Endothelial cell of umbilical vein (primary cell): ENCODE measurements at regions not wholly inside any gene's neighbourhood (a gene's known extent, or its start where the extent isn't known, plus 50 kb on each side); places are given as distances from the start of the nearest gene placed in this dataset.

ENCODE experiments used
- BruUV-seq: library from RNA; stranded (reverse); fragments of 400-500 nt; replicated peaks from 2 replicates; lab custom pipeline; 2021; lab: Mats Ljungman, UMichigan
- CTCF ChIA-PET: fragments of 300-600, 350-600 bp; sonication (Branson Sonifier 250); formaldehyde crosslinking; loops from one replicate; lab custom pipeline; 2021; ENCODE audit warnings: antibody characterized with exemption, inconsistent platforms; lab: Charles Lee
- POLR2A ChIA-PET: fragments of 300-600, 350-600 bp; sonication (Branson Sonifier 250); formaldehyde crosslinking; loops from one replicate; lab custom pipeline; 2021; ENCODE audit warnings: antibody characterized with exemption, inconsistent platforms; lab: Charles Lee
- DNase-seq: peaks from one replicate; pipeline ENCODE4 v3.0.0-alpha.2; 2011; ENCODE audit warnings: low read depth, low spot score
- FAIRE-seq: peaks from 2 replicates; lab custom pipeline; 2011; peaks lifted over from hg19 to GRCh38; lab: Jason Lieb, UNC
- H2AFZ ChIP-seq: 2 replicates; pipeline ENCODE4 v1.6.0; 2012; ENCODE audit warnings: low read depth, low read length, control low read depth, inconsistent platforms
- H3K27ac ChIP-seq: 2 replicates; pipeline ENCODE4 v1.5.1; 2011; ENCODE audit warnings: low read depth, mild to moderate bottlenecking, control low read depth, low read length, moderate library complexity; ENCODE audit not compliant: insufficient read depth
- H3K27me3 ChIP-seq, 2 experiments: 2 replicates each; pipeline versions ENCODE4 v1.6.0 to v1.6.1; 2011; ENCODE audit warnings: low read length in 2 of 2, mixed read lengths in 1 of 2; ENCODE audit not compliant: control insufficient read depth in 2 of 2, insufficient read depth in 2 of 2
- H3K36me3 ChIP-seq, 2 experiments: 2 replicates in 1 of 2; 3 replicates in 1 of 2; pipeline ENCODE4 v1.5.1; 2011; ENCODE audit warnings: low read length in 2 of 2, mild to moderate bottlenecking in 1 of 2, moderate library complexity in 1 of 2; ENCODE audit not compliant: control insufficient read depth in 2 of 2, insufficient read depth in 2 of 2; ENCODE audit errors: extremely low read depth in 1 of 2
- H3K4me1 ChIP-seq: 3 replicates; pipeline ENCODE4 v1.5.1; 2011; ENCODE audit warnings: mild to moderate bottlenecking, low read length; ENCODE audit not compliant: control insufficient read depth, insufficient read depth; ENCODE audit errors: extremely low read depth
- H3K4me2 ChIP-seq: 2 replicates; pipeline ENCODE4 v1.6.1; 2011; ENCODE audit warnings: low read length, control low read depth, mixed read lengths; ENCODE audit not compliant: insufficient read depth
- H3K4me3 ChIP-seq, 3 experiments: fragments of 200-600 bp in 1 of 3; sonication (generic), shearing (Covaris generic) in 1 of 3; replicated peaks in 1 of 3; 2 replicates each; pipeline ENCODE4 v1.5.1; 2011 to 2016; ENCODE audit warnings: control low read depth in 3 of 3, low read length in 3 of 3, mild to moderate bottlenecking in 2 of 3, inconsistent platforms in 1 of 3, low read depth in 1 of 3, moderate library complexity in 1 of 3; ENCODE audit not compliant: insufficient read depth in 1 of 3
- H3K79me2 ChIP-seq: 2 replicates; pipeline ENCODE4 v1.6.0; 2012; ENCODE audit warnings: low read length, inconsistent platforms; ENCODE audit not compliant: control insufficient read depth, insufficient read depth
- H3K9ac ChIP-seq: replicated peaks from 2 replicates; pipeline ENCODE3; 2011; ENCODE audit warnings: low read length, control low read depth; ENCODE audit not compliant: insufficient read depth; ENCODE audit errors: extremely low read depth
- H3K9me1 ChIP-seq: replicated peaks from 3 replicates; pipeline ENCODE4 v1.6.0; 2011; ENCODE audit warnings: mild to moderate bottlenecking, low read length; ENCODE audit not compliant: control insufficient read depth, insufficient read depth; ENCODE audit errors: extremely low read depth
- H3K9me3 ChIP-seq: replicated peaks from 2 replicates; pipeline ENCODE4 v1.5.1; 2012; ENCODE audit warnings: low read length, inconsistent platforms; ENCODE audit not compliant: control insufficient read depth, insufficient read depth
- H4K20me1 ChIP-seq: replicated peaks from 2 replicates; pipeline ENCODE3; 2011; ENCODE audit warnings: mild to moderate bottlenecking, low read length; ENCODE audit not compliant: control insufficient read depth, insufficient read depth; ENCODE audit errors: extremely low read depth
- EZH2 ChIP-seq: IDR thresholded peaks from 2 replicates; pipeline ENCODE4 v1.6.1; 2012; ENCODE audit warnings: borderline replicate concordance, low read depth, mild to moderate bottlenecking, moderate library complexity, low read length, inconsistent platforms; ENCODE audit not compliant: severe bottlenecking
- FOS ChIP-seq: IDR thresholded peaks from 2 replicates; pipeline ENCODE4 v1.6.1; 2011; ENCODE audit warnings: mild to moderate bottlenecking, low read length, moderate library complexity, borderline replicate concordance; ENCODE audit not compliant: insufficient read depth
- GATA2 ChIP-seq: IDR thresholded peaks from 2 replicates; pipeline ENCODE4 v1.7.0; 2011; ENCODE audit warnings: low read depth, mild to moderate bottlenecking, moderate library complexity, mixed read lengths, low read length; ENCODE audit not compliant: insufficient read length, insufficient read depth
- JUN ChIP-seq: IDR thresholded peaks from 2 replicates; pipeline ENCODE4 v1.6.1; 2011; ENCODE audit warnings: borderline replicate concordance, low read depth; ENCODE audit not compliant: insufficient read length, insufficient read depth
- MYC ChIP-seq: IDR thresholded peaks from one replicate; pipeline ENCODE4 v1.6.1; 2011; ENCODE audit warnings: mild to moderate bottlenecking, low read depth, low read length
- POLR2A ChIP-seq: IDR thresholded peaks from 2 replicates; pipeline ENCODE4 v1.6.1; 2012; ENCODE audit warnings: low read depth, mild to moderate bottlenecking, control low read depth, low read length
- POLR2AphosphoS5 ChIP-seq: IDR thresholded peaks from 2 replicates; pipeline ENCODE4 v1.6.1; 2012; ENCODE audit warnings: low read depth, mild to moderate bottlenecking, control low read depth, low read length, moderate library complexity; ENCODE audit not compliant: insufficient read depth
- dilution Hi-C: fragments of 300-500 bp; cut with MboI; formaldehyde crosslinking; loops from one replicate; pipeline ENCODE4 v1.15.0; 2019; ENCODE audit warnings: low sequenced_read_pairs; ENCODE audit not compliant: extremely low pct_ligation_motif_present
- intact Hi-C: fragments of 100-400 bp; cut with micrococcal nuclease; formaldehyde crosslinking; loops from one replicate; pipeline ENCODE4 v1.10.0; 2022
- TF ChIP-seq, protein P1 (sequence below), 2 donors: IDR thresholded peaks; 1 replicate in 1 of 2; 2 replicates in 1 of 2; pipeline ENCODE4 v1.5.1; 2011; ENCODE audit warnings: low read length in 2 of 2, mild to moderate bottlenecking in 2 of 2, moderate library complexity in 2 of 2, control low read depth in 1 of 2, inconsistent platforms in 1 of 2, low read depth in 1 of 2; ENCODE audit not compliant: insufficient read depth in 1 of 2; ENCODE audit errors: extremely low read depth in 1 of 2
- TF ChIP-seq, protein P2 (sequence below): IDR thresholded peaks from 2 replicates; pipeline ENCODE4 v1.6.1; 2011; ENCODE audit not compliant: insufficient read depth, insufficient read length

DNA sequence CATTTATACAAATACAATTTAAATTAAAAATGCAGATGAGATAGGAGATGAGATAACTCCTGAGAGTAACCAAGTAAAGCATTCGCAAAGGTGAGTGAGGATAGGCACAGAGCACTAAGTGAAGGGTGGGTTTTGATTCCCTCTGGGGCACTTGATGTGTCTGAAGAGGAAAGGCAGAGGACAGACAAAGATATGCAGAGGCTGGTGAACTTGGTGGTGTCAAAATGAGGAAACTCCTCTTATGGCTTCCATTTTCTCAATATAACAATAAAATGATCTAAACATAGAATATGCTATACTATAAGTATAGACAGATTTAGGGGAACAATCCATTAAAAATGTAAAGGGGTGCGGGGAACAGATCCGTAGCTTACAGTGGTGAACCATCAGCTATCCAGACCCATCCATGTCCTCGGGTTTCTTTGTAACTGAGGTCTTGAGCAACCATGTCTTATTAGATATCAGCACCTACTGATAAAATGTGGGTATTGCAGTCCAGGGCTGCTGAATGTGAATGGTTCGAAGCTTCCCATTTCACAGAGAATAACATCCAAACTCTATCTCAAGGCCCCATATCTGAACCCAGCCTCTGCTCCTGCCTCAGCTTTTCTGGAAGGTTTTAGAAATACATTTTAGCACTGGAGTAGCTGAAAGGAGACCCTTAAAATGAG lies 73.9 kb upstream of the SLC10A2 start:
- no peaks in the 10 kb centered on the region for H3K27me3 ChIP-seq
- H3K4me1 ChIP-seq, result no peaks in the 10 kb centered on the region
- H3K4me3 ChIP-seq, result no peak overlapping the region
- intact Hi-C loops (no loop called here), dilution Hi-C loops (no loop called here)
- no peak overlapping the region for H3K9ac ChIP-seq
- H3K79me2 ChIP-seq, result no peaks in the 10 kb centered on the region
- no peak overlapping the region for H3K27ac ChIP-seq
- DNase-seq (no peak), FAIRE-seq (no peak)
- no peaks in the 10 kb centered on the region for H4K20me1 ChIP-seq
- H3K9me1 ChIP-seq, result no peaks in the 10 kb centered on the region
- ChIA-PET POLR2A (no interaction called here), CTCF (no interaction called here)
- BruUV-seq, result no TSS peak
- no peaks in the 10 kb centered on the region for H3K36me3 ChIP-seq
- H3K9me3 ChIP-seq, result peaks cover 5% of the 10 kb centered on the region
- TF ChIP-seq GATA2, result no peak
- TF ChIP-seq POLR2A, result no peak
- TF ChIP-seq, protein P1, sequence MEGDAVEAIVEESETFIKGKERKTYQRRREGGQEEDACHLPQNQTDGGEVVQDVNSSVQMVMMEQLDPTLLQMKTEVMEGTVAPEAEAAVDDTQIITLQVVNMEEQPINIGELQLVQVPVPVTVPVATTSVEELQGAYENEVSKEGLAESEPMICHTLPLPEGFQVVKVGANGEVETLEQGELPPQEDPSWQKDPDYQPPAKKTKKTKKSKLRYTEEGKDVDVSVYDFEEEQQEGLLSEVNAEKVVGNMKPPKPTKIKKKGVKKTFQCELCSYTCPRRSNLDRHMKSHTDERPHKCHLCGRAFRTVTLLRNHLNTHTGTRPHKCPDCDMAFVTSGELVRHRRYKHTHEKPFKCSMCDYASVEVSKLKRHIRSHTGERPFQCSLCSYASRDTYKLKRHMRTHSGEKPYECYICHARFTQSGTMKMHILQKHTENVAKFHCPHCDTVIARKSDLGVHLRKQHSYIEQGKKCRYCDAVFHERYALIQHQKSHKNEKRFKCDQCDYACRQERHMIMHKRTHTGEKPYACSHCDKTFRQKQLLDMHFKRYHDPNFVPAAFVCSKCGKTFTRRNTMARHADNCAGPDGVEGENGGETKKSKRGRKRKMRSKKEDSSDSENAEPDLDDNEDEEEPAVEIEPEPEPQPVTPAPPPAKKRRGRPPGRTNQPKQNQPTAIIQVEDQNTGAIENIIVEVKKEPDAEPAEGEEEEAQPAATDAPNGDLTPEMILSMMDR (IDR thresholded peaks at IDR 0.05; ENCODE audit: extremely low read depth in 1 of 2, insufficient read depth in 1 of 2, low read depth in 1 of 2, low read length in 2 of 2), result no peak
- TF ChIP-seq FOS, result no peak
- no peak for TF ChIP-seq EZH2
- no peak for TF ChIP-seq MYC
- TF ChIP-seq POLR2AphosphoS5, result no peak
- TF ChIP-seq JUN, result no peak
- TF ChIP-seq, protein P2, sequence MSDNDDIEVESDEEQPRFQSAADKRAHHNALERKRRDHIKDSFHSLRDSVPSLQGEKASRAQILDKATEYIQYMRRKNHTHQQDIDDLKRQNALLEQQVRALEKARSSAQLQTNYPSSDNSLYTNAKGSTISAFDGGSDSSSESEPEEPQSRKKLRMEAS, result no peak
- no peak overlapping the region for H3K4me2 ChIP-seq
- H2AFZ ChIP-seq, result no peak overlapping the region
